Lower leg skin (tissue), 3 donors: ENCODE measurements at regions not wholly inside any gene's neighbourhood (a gene's known extent, or its start where the extent isn't known, plus 50 kb on each side); places are given as distances from the start of the nearest gene placed in this dataset.

Source experiments
- CTCF ChIP-seq, 3 donors: fragments of 450-650 bp; IDR thresholded peaks; one replicate each; pipeline ENCODE4 v1.5.1; 2016; ENCODE audit warnings: antibody characterized with exemption in 3 of 3, mild to moderate bottlenecking in 3 of 3, moderate library complexity in 2 of 3
- POLR2A ChIP-seq, 2 donors: fragments of 450-650 bp; IDR thresholded peaks; one replicate each; pipeline ENCODE4 v1.6.1; 2016 to 2017; ENCODE audit warnings: antibody characterized with exemption in 2 of 2, mild to moderate bottlenecking in 1 of 2, moderate library complexity in 1 of 2

- TF ChIP-seq CTCF (IDR thresholded peaks at IDR 0.05) (no peak), POLR2A (IDR thresholded peaks at IDR 0.05) (no peak)
Observed at GRCh38 chr1:96558635-96559034, 162.9 kb upstream of the PTBP2 start.
